ENCODE measurements at regions not wholly inside any gene's neighbourhood (a gene's known extent, or its start where the extent isn't known, plus 50 kb on each side); places are given as distances from the start of the nearest gene placed in this dataset.

- Mint-ChIP-seq H3K27ac (no peak overlapping the region), H3K9me3 (peaks cover 1% of the 10 kb centered on the region; the same call in 1 of the 2 replicates), H3K36me3 (no peaks in the 10 kb centered on the region), H3K4me1 (0 out of 2 replicates have a peak, but pooled peaks cover 2% of the 10 kb centered on the region), H3K4me3 (no peak overlapping the region), H3K27me3 (ENCODE audit: low read depth) (no peaks in the 10 kb centered on the region)
- DNase-seq (ENCODE audit: low spot score) (no peak), ATAC-seq (no peak)
- ChIA-PET POLR2A (no interaction called here), CTCF (no interaction called here)
- TF ChIP-seq NFYB (CRISPR knock-in tag; conservative IDR thresholded peaks at IDR 0.05; ENCODE audit: low read depth) = no peak
- no peak for TF ChIP-seq FOXK1 (CRISPR knock-in tag; IDR thresholded peaks at IDR 0.05)
- TF ChIP-seq ZNF263 (CRISPR knock-in tag; IDR thresholded peaks at IDR 0.05; ENCODE audit: low read depth) = no peak
- no peak for TF ChIP-seq ESRRA (CRISPR knock-in tag; IDR thresholded peaks at IDR 0.05; ENCODE audit: borderline replicate concordance)
- no peak for TF ChIP-seq NFE2L1 (CRISPR knock-in tag; IDR thresholded peaks at IDR 0.05)
- TF ChIP-seq TP53 (CRISPR knock-in tag; IDR thresholded peaks at IDR 0.05) = no peak
- no peak for TF ChIP-seq TEAD4 (CRISPR knock-in tag; IDR thresholded peaks at IDR 0.05)
- no peak for TF ChIP-seq ZMAT4 (CRISPR knock-in tag; IDR thresholded peaks at IDR 0.05)
- TF ChIP-seq ZNF121 (CRISPR knock-in tag; IDR thresholded peaks at IDR 0.05) = no peak
- TF ChIP-seq TEAD1 (CRISPR knock-in tag; IDR thresholded peaks at IDR 0.05) = no peak
- TF ChIP-seq ATF6 (CRISPR knock-in tag; IDR thresholded peaks at IDR 0.05) = no peak
- no peak for TF ChIP-seq FOXJ3 (CRISPR knock-in tag; IDR thresholded peaks at IDR 0.05; ENCODE audit: borderline replicate concordance)
- no peak for TF ChIP-seq ZNF425 (CRISPR knock-in tag; conservative IDR thresholded peaks at IDR 0.05)
- no peak for TF ChIP-seq PRDM15 (CRISPR knock-in tag; IDR thresholded peaks at IDR 0.05)
- TF ChIP-seq ZNF416 (CRISPR knock-in tag; IDR thresholded peaks at IDR 0.05) = no peak
- no peak for TF ChIP-seq CDX4 (CRISPR knock-in tag; IDR thresholded peaks at IDR 0.05; ENCODE audit: borderline replicate concordance)
These were observed 1104.0 kb downstream of the XPNPEP1 start for GRCh38 chr10:108819302-108819701.

- H3K4me1 Mint-ChIP-seq = 0 out of 2 replicates have a peak, but pooled peaks cover 2% of the 10 kb centered on the region
- TF ChIP-seq TCF7 (CRISPR knock-in tag; IDR thresholded peaks at IDR 0.05; ENCODE audit: low read depth) (no peak), SMAD4 (CRISPR knock-in tag; IDR thresholded peaks at IDR 0.05) (no peak), ZMAT4 (CRISPR knock-in tag; IDR thresholded peaks at IDR 0.05) (no peak), HMGA2 (CRISPR knock-in tag; IDR thresholded peaks at IDR 0.05) (no peak), ZNF263 (CRISPR knock-in tag; IDR thresholded peaks at IDR 0.05; ENCODE audit: low read depth) (no peak)
- no peak overlapping the region for H3K27ac Mint-ChIP-seq
- H3K27me3 Mint-ChIP-seq (ENCODE audit: low read depth) = no peaks in the 10 kb centered on the region
- H3K9me3 Mint-ChIP-seq = peaks cover 4% of the 10 kb centered on the region; the same call in 1 of the 2 replicates
- POLR2A ChIA-PET = no interaction called here
- DNase-seq (ENCODE audit: low spot score) = no peak
- no peaks in the 10 kb centered on the region for H3K36me3 Mint-ChIP-seq
- no peak for ATAC-seq
- H3K4me3 Mint-ChIP-seq = no peak overlapping the region
- CTCF ChIA-PET = no interaction called here
These were observed 1105.7 kb downstream of the XPNPEP1 start for GRCh38 chr10:108817584-108817983.

Measured in WTC11 (cell line).